NCI-H2107 treated with DMSO at 0.1 percent for 48 hours (cell line): ENCODE measurements at regions not wholly inside any gene's neighbourhood (a gene's known extent, or its start where the extent isn't known, plus 50 kb on each side); places are given as distances from the start of the nearest gene placed in this dataset.

Experiments used
- DNase-seq: peaks from one replicate; lab custom pipeline; 2025; ENCODE audit not compliant: unreplicated experiment; lab: John Stamatoyannopoulos, UW

DNA sequence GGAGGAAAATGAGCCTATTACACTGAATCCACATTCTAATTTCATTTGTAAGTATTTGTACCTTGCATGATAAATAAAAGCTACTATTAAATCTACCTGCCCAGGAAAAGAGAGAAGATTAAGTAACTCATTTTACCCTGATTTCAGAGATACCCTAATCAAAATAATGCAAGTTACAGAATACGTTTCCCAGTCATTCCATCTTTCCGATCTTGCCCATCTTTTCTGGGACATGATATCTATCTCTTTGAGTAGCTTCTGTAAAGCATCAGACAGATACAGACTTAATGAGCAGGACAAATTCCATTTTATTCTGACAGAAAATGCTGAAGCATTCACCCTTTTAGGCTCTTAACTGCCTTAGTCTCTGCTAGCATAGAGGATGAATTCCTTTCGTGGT is 56.6 kb downstream of the SPRY2 start:
- DNase-seq, result no peak

DNA sequence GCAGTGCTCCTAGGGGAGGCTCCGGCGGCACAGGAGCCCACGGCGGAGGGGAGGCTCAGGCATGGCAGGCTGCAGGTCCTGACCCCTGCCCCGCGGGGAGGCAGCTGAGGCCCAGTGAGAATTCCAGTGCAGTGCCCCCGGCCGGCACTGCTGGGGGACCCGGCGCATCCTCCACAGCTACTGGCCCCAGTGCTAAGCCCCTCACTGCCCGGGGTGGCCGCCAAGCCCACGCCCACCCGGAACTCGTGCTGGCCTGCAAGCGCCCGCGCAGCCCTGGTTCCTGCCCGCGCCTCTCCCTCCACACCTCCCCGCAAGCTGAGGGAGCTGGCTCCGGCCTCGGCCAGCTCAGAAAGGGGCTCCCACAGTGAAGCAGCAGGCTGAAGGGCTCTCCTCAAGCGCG is 62.2 kb downstream of the SPRY2 start:
- no peak for DNase-seq

DNA sequence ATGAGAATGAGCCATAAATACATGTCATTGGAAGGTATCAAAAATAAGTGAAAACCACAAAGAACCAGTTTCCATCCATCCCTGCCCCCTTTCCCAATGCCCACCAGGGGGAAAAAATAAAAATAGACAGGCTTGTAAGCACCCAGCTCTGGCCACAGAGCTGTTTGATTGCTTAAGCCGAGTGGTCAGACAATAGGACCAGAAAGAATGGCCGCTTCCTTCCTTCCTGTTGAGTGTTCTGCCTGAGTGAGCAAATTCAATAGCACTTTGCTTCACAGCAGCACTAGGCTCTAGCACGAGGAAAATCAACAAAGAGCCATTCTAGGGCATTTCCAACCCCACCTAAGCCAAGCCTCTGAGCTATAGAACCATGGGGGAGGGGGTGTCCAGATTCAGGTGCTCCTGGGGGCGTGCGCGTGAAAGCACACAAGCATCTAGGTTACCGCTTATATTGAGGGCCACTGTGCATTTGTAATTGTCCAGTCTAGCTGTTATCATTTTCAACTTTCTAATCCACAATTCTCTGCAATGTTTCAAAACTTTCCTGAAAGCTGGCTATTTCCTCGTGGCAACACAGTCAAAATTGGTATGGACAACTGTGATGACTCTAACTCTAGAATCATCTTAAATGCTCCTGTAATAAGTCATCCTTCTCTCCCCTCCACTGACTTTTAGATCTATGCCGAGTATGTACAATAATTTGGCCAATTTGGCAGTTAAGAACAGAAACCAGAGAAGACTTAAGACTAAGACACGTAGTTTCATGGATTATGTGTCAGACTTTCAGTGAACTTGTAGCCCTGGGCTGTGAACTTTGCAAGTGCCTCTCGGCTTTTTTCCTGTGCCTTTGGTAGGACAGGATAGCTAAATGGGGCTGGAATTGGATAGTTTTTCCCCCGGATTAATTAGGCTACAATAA is 64.3 kb downstream of the SPRY2 start:
- DNase-seq, result peak; percentile 83

DNA sequence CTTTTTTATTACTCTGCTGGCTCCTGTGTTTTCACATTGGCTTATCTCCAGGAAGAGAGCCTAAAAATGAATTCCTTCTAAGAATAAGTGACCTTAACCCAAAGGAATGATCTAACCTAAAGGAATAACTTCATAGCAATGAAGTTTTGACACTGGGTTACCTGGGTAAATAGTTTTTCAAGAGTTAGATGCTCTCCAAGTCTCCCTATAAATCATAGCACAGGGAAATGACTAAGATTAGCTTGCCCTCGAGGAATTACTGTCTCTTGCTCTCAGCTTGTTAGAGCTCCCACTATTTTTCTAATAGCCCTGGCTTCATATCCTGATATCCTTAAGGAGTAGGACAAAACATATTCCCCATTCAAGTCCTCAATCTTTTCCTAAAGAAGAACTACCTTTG is 66.3 kb downstream of the SPRY2 start:
- DNase-seq, result no peak

DNA sequence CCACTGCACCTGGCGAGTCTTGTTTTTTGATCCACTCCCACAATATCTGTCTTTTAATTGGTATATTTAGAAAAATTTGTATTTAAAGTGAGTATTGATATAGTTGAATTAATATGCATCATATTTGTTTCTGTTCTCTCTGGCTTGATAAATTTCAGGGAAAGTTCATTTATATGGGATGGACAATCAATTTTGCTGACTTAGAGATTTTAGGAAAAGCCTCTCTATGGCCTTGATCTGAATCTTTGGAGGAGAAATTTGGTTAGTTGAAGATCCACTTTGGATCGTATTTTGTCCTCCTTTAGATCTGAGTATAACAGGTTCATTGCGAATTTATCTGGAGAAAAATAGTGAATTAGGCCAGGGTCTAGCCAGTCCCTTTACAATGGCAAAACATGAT is 67.2 kb downstream of the SPRY2 start:
- no peak for DNase-seq

DNA sequence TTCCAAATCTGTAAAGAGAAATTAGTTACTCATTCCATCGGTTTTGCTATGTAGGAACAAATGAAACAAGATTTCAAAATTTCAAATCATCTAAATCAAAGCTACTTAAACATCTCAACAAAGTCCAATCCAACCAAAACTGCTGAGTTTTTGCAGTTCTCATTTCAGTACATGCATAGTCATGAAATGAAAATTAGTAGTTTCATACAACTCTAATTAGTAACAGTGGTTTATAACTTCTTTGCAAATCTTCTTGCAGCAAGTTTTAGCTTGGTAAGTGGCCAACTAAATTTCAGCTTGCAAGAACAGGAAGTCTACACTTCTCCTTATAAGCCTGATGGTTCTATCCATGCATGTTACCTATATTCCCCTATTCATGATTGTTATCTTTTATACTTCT is 75.6 kb downstream of the SPRY2 start:
- no peak for DNase-seq

DNA sequence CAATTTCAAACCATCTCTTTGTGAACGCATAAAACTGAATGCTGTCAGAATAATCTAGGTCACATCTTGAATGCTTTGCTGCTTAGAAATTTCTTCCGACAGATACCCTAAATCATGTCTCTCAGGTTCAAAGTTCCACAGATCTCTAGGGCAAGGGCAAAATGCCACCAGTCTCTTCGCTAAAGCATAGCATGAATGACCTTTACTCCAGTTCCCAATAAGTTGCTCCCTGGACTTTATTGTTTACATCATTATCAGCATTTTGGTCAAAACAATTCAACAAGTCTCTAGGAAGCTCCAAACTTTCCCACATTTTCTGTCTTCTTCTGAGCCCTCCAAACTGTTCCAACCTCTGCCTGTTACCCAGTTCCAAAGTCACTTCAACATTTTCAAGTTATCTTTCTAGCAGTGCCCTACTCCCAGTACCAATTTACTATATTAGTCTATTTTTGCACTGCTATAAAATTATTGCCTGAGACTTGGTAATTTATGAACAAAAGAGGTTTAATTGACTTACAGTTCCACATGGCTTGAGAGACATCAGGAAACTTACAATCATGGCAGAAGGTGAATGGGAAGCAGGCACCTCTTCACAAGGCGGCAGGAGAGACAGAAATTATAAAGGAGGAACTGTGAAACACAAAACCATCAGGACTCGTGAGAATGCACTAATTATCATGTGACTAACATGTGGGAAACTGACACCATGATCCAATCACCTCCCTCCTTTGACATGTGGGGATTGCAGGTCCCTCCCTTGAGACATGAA is 77.0 kb downstream of the SPRY2 start:
- DNase-seq, result no peak

DNA sequence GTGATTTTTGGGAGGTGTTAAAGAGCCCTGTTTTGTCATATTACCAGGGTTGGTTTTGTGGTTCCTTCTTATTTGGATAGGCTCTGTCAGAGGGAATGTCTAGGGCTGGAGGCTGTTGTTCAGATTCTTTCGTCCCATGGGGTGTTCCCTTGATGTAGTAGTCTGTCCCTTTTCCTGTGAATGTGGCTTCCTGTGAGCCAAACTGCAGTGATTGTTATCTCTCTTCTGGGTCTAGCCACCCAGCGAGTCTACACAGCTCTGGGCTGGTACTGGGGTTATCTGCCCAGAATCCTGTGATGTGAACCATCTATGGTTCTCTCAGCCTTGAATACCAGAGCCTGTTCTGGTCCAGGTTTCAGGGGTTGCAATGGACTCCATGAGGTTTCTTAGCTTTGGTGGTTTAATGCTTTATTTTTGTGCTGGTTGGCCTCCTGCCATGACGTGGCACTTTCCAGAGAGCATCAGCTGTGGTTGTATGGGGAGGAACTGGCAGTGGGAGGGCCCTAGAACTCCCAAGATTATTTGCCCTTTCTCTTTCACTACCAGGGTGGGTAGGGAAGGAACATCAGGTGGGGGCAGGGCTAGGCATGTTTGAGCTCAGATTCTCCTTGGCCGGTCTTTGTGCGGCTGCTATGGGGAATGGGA is 78.8 kb downstream of the SPRY2 start:
- DNase-seq, result no peak

DNA sequence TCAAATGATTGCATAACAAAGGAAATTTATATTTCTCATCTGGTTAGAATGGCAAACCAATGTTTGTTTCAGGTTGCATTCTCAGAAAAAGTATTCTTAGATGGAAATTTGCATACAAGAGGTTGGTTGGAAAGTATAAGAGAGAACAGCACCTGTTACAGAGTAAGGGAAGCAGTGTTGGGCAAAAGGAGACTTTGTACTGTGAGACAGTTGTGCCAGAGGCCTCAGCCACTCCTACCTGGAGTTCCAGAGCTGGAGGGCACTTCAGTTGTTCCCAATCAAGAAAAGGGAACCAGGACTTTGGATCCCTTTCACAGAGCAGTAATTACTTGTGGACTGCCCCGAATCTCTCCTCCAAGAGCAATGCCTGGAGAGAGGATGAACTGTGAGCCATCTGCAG is 81.8 kb downstream of the SPRY2 start:
- no peak for DNase-seq

DNA sequence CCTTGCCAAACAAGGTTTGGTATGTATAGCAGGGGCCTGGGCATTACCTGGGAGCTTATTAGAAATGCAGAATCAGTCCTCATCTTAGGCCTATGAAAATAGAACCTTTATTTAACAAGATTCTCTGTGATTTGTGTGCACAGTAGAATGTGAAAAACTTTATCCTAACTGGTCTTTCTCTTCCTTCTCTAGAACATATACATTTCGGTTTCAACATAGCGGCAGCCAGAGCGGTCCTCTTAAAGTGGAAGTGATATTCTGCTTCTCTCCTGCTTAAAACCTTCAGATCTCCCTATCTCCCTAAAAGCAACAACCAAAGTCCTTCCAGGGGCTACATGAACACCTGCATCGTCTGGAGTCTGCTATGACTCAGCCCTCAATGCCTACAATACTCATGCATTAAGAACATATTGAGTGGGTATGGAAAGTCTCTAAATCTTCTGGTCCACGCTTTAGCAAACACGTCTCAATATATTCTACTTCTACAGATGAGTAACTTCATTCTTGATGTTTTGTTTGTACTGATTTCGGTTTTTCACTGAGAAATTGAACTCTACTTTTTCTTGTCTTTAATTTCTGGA is 84.5 kb downstream of the SPRY2 start:
- no peak for DNase-seq

DNA sequence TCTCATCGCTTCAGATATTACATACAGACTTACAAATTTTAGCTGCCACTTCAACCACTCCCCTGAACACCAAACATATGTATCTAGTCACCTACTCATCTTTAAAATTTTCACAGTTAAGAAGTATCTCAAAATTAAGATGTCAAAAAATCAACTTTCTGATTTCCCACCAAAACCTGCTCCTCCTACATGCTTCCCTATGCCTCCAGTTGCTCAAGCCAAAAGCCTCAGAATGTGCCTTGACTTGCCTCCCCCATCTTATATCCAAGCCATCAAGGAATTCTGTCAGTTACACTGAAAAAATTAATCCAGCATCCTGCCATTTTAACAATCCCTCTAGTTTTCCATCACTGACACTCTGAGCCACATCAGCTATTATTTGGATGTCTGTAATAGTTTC is 85.0 kb downstream of the SPRY2 start:
- no peak for DNase-seq

DNA sequence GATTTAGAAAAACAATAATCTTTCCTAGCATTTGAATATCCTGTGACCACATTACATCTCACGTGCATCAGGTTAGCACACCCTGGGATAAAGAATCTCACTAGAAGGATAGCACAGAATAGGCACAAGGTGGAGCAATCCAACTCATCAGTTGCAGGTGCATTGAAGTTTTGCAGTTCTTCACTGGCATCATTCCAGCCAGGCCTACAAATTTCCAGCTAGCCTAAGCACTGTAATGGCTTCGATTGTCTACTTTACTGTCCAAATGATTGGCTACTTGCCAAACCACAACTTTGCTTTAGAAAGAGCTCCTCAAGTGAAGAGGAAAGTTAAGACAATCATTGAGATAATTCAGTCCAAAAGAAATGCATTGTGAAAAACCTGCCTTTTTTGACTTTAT is 89.5 kb downstream of the SPRY2 start:
- DNase-seq, result no peak

DNA sequence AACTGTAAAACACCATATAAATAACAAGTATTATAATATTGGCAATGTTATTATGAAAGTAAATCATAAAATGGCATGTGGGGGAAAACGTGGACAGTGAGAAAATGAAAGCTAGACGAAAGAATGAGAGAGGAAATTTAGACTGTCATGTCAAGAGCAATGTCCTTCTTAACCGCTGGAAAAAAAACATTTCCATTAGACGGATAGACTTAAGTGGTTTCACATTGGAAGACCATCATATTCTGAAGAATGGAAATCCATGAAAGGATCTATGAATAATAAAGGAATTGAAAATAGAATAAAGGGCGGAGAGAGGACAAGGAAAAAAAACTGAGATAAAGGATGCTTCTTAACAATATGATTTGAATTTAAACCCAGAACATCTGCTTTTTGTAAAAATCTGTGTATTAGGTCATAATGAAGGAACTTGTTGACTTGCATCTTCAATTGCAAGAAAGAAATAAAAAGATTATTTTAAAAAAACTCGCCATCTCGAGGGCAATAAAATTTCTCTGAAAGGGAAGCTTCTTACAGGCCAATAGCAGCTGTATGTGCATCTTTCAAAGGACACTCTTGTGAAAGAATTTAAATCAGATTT is 90.6 kb downstream of the SPRY2 start:
- no peak for DNase-seq

DNA sequence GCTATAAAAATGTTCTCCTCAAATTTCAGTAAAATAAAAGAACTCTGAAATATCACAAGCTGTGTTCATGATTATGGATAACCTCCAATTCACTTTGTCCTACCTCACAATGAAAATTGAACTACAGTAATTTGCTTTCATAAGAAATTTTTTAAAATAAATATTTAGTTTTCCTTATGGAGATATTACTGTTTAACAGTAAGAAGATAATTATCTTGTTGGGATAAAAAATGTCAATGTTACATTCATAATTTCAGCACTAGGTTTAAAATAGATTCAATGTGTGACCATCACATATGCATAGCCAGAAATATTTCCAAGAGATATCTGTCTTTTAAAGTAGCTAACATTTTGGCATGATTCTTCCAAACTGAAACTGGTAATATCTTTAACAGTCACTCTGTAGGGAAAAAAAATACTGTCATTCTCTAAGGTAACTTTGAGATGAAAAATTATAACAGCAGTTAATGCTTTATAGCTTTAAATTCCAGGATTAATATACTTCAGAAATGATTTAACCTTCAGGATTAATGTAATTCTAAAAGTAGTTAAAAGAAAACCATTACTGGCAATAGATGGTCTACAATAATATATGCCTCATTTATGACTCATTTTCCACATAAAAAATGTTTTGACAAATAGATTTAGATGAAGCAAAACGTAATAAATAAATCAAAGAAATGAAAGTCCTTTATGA is 91.3 kb downstream of the SPRY2 start:
- no peak for DNase-seq

DNA sequence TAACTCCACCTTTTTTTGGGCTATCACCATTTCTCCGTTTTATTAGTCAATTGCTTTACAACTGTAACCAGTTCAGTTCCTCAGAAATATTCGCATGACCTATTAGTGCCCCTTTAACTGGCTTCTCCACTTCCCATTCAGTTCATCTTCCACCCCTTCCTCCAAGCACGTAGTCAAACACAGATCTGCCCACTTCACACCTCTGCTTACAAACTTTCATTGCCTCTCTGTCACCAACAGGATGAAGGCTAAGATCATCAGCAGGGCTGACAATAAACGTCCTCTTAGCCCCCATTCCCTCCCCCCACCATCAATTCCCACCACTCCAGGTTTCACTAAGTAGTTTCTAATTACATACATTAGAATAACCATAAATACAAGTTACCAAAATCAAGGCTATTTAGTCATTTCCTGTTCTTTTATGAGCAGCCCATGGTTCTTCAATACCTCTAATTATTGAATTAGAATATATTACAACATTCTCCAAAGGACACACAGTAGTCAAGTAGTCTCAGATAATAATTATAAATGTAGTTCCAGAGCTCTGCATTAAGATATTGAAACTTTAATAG is 95.7 kb downstream of the SPRY2 start:
- DNase-seq, result no peak

DNA sequence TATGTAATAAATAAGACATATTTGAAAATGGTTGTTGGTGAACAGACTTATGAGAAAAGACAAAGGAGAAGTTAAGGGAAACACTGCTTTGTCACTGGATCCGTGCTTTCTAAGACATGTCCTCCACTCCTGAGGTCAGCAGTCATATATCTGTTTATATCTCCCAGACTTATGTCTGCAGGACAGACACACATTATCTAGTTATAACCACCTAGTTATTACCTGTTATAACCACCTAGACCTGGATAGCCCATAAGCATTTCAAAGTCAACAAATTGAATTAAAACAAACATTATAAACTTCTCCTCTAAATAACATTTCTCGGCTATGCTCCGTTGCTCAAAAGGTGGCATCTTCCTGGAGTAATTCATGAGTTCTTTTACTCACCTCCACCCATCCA is 96.4 kb downstream of the SPRY2 start:
- DNase-seq, result no peak

DNA sequence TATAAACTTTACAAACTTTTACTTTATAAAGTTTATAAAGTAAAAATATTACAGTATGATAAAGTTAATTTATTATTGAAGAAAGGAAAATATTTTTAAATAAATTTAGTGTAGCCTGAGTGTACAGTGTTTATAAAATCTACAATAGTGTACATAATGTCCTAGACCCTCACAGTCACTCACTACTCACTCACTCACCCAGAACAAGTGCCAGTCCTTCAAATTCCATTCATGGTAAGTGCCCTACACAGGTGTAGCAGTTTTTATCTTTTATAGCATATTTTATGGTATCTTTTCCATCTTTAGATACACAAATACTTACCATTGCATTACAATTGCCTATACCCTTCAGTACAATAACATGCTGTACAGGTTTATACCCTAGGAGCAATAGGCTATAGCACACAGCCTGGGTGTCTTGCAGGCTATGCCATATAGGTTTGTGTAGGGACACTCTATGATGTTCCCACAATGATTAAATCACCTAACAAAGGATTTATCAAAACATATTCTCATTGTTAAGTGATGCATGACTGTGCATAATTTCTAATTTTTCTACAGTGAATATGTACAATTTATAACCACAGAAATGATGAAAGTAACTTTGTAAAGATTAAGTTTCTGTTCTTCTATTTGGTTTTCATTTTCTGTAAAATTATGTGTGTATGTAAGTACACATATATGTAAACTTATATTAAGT is 98.0 kb downstream of the SPRY2 start:
- DNase-seq, result no peak

DNA sequence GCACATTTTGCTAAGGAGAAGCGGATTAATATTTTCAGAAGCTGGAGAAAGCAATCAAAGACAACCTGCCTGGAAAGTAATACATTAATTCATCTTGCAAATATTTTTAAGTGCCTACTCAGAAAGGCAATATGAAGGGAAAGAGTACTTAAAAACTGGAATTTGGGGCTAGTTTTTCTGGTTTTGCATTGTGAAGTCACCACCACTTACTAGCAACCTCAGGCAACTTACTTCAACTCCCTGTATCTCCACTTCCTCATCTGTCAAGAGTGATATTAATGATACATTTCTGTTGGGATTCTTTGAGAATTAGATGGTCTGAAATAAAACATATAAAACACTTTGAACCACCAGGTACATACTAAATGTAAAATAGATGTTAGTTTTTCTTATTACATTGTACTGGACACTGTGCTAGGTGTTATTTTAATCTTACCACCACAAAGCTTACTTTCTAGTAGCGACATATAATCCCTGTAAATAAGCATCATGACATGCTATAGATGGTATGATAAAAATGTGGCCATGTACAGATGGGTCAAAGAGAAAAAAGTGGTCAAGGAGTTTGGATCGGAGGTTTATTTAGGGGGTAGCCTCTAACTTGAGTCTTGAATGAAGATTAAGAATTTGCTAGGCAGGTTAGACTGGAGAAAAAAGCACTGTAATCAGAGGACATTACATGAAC is 101.2 kb downstream of the SPRY2 start:
- no peak for DNase-seq

DNA sequence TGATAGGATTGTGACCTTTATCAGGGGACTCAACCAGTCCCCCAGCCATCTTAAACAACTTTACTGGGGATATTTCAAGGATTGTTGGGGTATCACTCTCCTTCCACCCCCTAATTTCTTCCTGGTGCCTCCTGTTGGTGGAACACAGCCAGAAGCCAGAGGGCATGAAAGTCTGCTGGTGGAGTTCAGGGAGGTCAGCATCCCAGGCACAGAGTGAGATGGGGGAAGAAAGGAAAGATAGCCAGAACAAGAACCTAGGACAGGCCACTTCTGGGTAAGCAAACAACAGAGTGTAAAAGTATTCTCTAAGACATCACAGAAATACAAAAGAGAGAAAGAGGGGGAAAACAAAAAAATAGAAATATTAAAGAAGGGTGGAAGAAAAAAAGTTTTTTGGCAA is 101.8 kb downstream of the SPRY2 start:
- no peak for DNase-seq
